ENCODE measurements at regions not wholly inside any gene's neighbourhood (a gene's known extent, or its start where the extent isn't known, plus 50 kb on each side); places are given as distances from the start of the nearest gene placed in this dataset.

GRCh38 chr6:134666125-134666524, 283.8 kb downstream of the ALDH8A1 start:
- TF ChIP-seq RNF2 (IDR thresholded peaks at IDR 0.05; ENCODE audit: borderline replicate concordance, low read depth, low read length, missing control alignments, poor library complexity, severe bottlenecking) (no peak), SP1 (IDR thresholded peaks at IDR 0.05; ENCODE audit: low read depth, low read length) (no peak), CTCF (IDR thresholded peaks at IDR 0.05; ENCODE audit: control extremely low read depth in 1 of 3, insufficient read depth in 1 of 3, low read depth in 1 of 3, low read length in 3 of 3) (no peak)
